SK-N-SH (cell line): ENCODE measurements at regions not wholly inside any gene's neighbourhood (a gene's known extent, or its start where the extent isn't known, plus 50 kb on each side); places are given as distances from the start of the nearest gene placed in this dataset.

ENCODE experiments used
- CTCF ChIA-PET: fragments of 300-600, 350-600 bp; formaldehyde crosslinking; extraction: SDS; loops from one replicate; lab custom pipeline; 2021; lab: Yijun Ruan, JAX
- POLR2A ChIA-PET: fragments of 350-600 bp; sonication (Branson Sonifier 250); formaldehyde crosslinking; extraction: SDS; loops from one replicate; lab custom pipeline; 2020; ENCODE audit warnings: antibody characterized with exemption, inconsistent platforms; lab: Yijun Ruan, JAX
- DNase-seq: peaks from one replicate; pipeline ENCODE4 v3.0.0; 2012
- H2AFZ ChIP-seq: fragments of 200-600 bp; sonication (generic); 2 replicates; pipeline ENCODE4 v1.8.1; 2016; ENCODE audit warnings: antibody characterized with exemption, mild to moderate bottlenecking, low read depth
- H3F3A ChIP-seq: fragments of 200-600 bp; sonication (generic); replicated peaks from 2 replicates; pipeline ENCODE3; 2016; ENCODE audit warnings: antibody characterized with exemption, mild to moderate bottlenecking; ENCODE audit not compliant: insufficient read depth
- H3K27ac ChIP-seq, 2 experiments: fragments of 200-500 bp in 1 of 2; fragments of 200-600 bp in 1 of 2; sonication (Bioruptor generic) in 1 of 2; sonication (generic), shearing (Covaris generic) in 1 of 2; 2 replicates each; pipeline versions ENCODE4 v1.5.1 to v1.6.1; 2014 to 2016; ENCODE audit warnings: low read depth in 2 of 2, inconsistent platforms in 1 of 2, low read length in 1 of 2, mild to moderate bottlenecking in 1 of 2, mixed read lengths in 1 of 2
- H3K27me3 ChIP-seq: fragments of 200-600 bp; sonication (generic), shearing (Covaris generic); 2 replicates; pipeline ENCODE4 v1.6.1; 2016; ENCODE audit warnings: mixed run types; ENCODE audit not compliant: insufficient read depth
- H3K36me3 ChIP-seq, 2 experiments: fragments of 200-500 bp in 1 of 2; fragments of 200-600 bp in 1 of 2; sonication (Bioruptor generic) in 1 of 2; sonication (generic) in 1 of 2; replicated peaks in 1 of 2; 2 replicates each; pipeline versions ENCODE3 to v1.5.1; 2014 to 2016; ENCODE audit warnings: low read length in 1 of 2, mild to moderate bottlenecking in 1 of 2; ENCODE audit not compliant: insufficient read depth in 2 of 2, control insufficient read depth in 1 of 2
- H3K4me1 ChIP-seq, 2 experiments: fragments of 200-500 bp in 1 of 2; fragments of 200-600 bp in 1 of 2; sonication (Bioruptor generic) in 1 of 2; sonication (generic), shearing (Covaris generic) in 1 of 2; 2 replicates each; pipeline versions ENCODE4 v1.5.1 to v1.6.1; 2014 to 2016; ENCODE audit warnings: low read depth in 1 of 2, low read length in 1 of 2, mixed run types in 1 of 2; ENCODE audit not compliant: insufficient read depth in 2 of 2, control insufficient read depth in 1 of 2
- H3K4me2 ChIP-seq: fragments of 200-600 bp; sonication (generic), shearing (Covaris generic); 2 replicates; pipeline ENCODE4 v1.6.1; 2017; ENCODE audit warnings: mixed run types
- H3K4me3 ChIP-seq, 2 experiments: fragments of 200-500 bp in 1 of 2; fragments of 200-600 bp in 1 of 2; sonication (Bioruptor generic) in 1 of 2; sonication (generic), shearing (Covaris generic) in 1 of 2; 2 replicates each; pipeline versions ENCODE4 v1.5.1 to v1.8.1; 2014 to 2016; ENCODE audit warnings: low read depth in 2 of 2, inconsistent platforms in 1 of 2, low read length in 1 of 2, mild to moderate bottlenecking in 1 of 2, mixed read lengths in 1 of 2, moderate library complexity in 1 of 2
- H3K79me2 ChIP-seq: fragments of 200-600 bp; sonication (generic); 2 replicates; pipeline ENCODE4 v1.8.1; 2017; ENCODE audit warnings: mild to moderate bottlenecking; ENCODE audit not compliant: insufficient read depth
- H3K9ac ChIP-seq: fragments of 200-600 bp; sonication (generic); 2 replicates; pipeline ENCODE4 v1.6.1; 2017; ENCODE audit warnings: mixed run types
- H3K9me2 ChIP-seq: fragments of 200-600 bp; sonication (generic); 2 replicates; pipeline ENCODE4 v1.6.1; 2017; ENCODE audit warnings: mixed run types
- H3K9me3 ChIP-seq: fragments of 200-600 bp; sonication (generic); 2 replicates; pipeline ENCODE4 v1.6.1; 2017; ENCODE audit warnings: mixed run types, mild to moderate bottlenecking, moderate library complexity
- H4K20me1 ChIP-seq: fragments of 200-600 bp; sonication (generic); 2 replicates; pipeline ENCODE4 v1.6.1; 2017; ENCODE audit warnings: mild to moderate bottlenecking, mixed run types; ENCODE audit not compliant: insufficient read depth
- CHD2 ChIP-seq: fragments of 150-350 bp; IDR thresholded peaks from 2 replicates; pipeline ENCODE4 v1.6.1; 2018; ENCODE audit warnings: low read length; ENCODE audit not compliant: partially characterized antibody
- ELF1 ChIP-seq: IDR thresholded peaks from 2 replicates; pipeline ENCODE4 v1.4.0; 2012
- EP300 ChIP-seq, 2 experiments: IDR thresholded peaks; 2 replicates each; pipeline versions ENCODE4 v1.4.0 to v1.6.1; 2012; ENCODE audit warnings: borderline replicate concordance in 1 of 2, low read depth in 1 of 2, low read length in 1 of 2
- GATA2 ChIP-seq: sonication (generic); formaldehyde crosslinking; IDR thresholded peaks from 2 replicates; pipeline ENCODE4 v1.5.0; 2020; ENCODE audit warnings: mild to moderate bottlenecking, missing genetic modification reagents
- IRF3 ChIP-seq: fragments of 150-350 bp; IDR thresholded peaks from 2 replicates; pipeline ENCODE4 v1.6.1; 2016; ENCODE audit warnings: mild to moderate bottlenecking, low read depth, low read length
- NRF1 ChIP-seq: IDR thresholded peaks from 2 replicates; pipeline ENCODE4 v1.6.1; 2012; ENCODE audit warnings: low read depth, mild to moderate bottlenecking, low read length
- RAD21 ChIP-seq: IDR thresholded peaks from 2 replicates; pipeline ENCODE4 v1.6.1; 2012; ENCODE audit warnings: mild to moderate bottlenecking, low read length
- REST ChIP-seq: IDR thresholded peaks from 2 replicates; pipeline ENCODE4 v1.6.1; 2012; ENCODE audit warnings: mild to moderate bottlenecking, low read depth, low read length, moderate library complexity
- RFX5 ChIP-seq: IDR thresholded peaks from 2 replicates; pipeline ENCODE4 v1.6.1; 2012; ENCODE audit warnings: mild to moderate bottlenecking, improper control_type of control experiment, low read length
- RXRA ChIP-seq: IDR thresholded peaks from 2 replicates; pipeline ENCODE4 v1.4.0; 2012; ENCODE audit warnings: low read depth, mild to moderate bottlenecking, borderline replicate concordance
- TCF12 ChIP-seq: IDR thresholded peaks from 2 replicates; pipeline ENCODE4 v1.4.0; 2012
- USF2 ChIP-seq: fragments of 150-350 bp; IDR thresholded peaks from 2 replicates; pipeline ENCODE4 v1.6.1; 2017; ENCODE audit warnings: antibody characterized with exemption, low read length, low read depth, borderline replicate concordance
- ZBTB33 ChIP-seq: IDR thresholded peaks from 2 replicates; pipeline ENCODE4 v1.4.0; 2012; ENCODE audit warnings: low read depth, borderline replicate concordance
- WGBS: methylation state at CpG from one replicate; pipeline ENCODE4 v1.1.6; 2017; ENCODE audit warnings: low lambda C conversion rate; 5-methylcytosine and 5-hydroxymethylcytosine counted together
- TF ChIP-seq, protein P1 (sequence below): IDR thresholded peaks from 2 replicates; pipeline ENCODE4 v1.4.0; 2012; ENCODE audit warnings: low read depth, borderline replicate concordance
- TF ChIP-seq, protein P2 (sequence below): fragments of 200-600 bp; sonication (generic); IDR thresholded peaks from 2 replicates; pipeline ENCODE4 v1.6.1; 2017; ENCODE audit warnings: antibody characterized with exemption, mild to moderate bottlenecking, moderate library complexity

DNA sequence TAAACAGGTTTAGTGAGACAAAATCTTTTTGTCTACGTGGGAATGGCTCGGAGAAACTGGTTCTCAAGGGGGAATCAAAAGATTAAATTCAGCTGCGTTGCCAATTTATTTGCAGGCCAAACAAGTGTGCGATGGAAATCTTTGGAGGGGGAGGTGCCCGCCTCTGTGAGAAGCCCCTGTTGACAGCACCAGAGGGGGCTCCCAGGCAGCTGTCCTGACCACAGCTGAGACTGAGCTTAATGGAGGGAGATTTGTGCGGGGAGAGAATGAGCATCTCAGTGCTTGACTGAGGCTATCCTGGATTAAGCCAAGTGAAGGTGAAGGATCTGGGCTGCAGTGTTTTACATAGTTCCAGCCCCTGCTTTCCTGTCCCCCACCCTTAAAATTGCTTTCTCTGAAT lies 169.7 kb downstream of the ATG4C start:
- Histone ChIP-seq H3K27me3 (no peaks in the 10 kb centered on the region; the same call in 1 of the 2 replicates), H3K9me3 (no peaks in the 10 kb centered on the region), H3K4me2 (no peak overlapping the region), H3K4me3 (no peak overlapping the region), H3K9ac (no peak overlapping the region), H4K20me1 (no peaks in the 10 kb centered on the region), H3K36me3 (no peaks in the 10 kb centered on the region), H3K9me2 (peaks cover 3% of the 10 kb centered on the region; the same call in 1 of the 2 replicates), H3F3A (no peaks in the 10 kb centered on the region), H3K27ac (no peak overlapping the region), H3K79me2 (no peaks in the 10 kb centered on the region), H3K4me1 (no peaks in the 10 kb centered on the region), H2AFZ (no peak overlapping the region)
- no peak for TF ChIP-seq RAD21
- TF ChIP-seq ZBTB33, result no peak
- no peak for TF ChIP-seq GATA2
- no peak for TF ChIP-seq RFX5
- no peak for TF ChIP-seq CHD2
- no peak for TF ChIP-seq ELF1
- no peak for TF ChIP-seq USF2
- TF ChIP-seq, protein P1, sequence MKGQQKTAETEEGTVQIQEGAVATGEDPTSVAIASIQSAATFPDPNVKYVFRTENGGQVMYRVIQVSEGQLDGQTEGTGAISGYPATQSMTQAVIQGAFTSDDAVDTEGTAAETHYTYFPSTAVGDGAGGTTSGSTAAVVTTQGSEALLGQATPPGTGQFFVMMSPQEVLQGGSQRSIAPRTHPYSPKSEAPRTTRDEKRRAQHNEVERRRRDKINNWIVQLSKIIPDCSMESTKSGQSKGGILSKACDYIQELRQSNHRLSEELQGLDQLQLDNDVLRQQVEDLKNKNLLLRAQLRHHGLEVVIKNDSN, result no peak
- TF ChIP-seq IRF3, result no peak
- TF ChIP-seq, protein P2, sequence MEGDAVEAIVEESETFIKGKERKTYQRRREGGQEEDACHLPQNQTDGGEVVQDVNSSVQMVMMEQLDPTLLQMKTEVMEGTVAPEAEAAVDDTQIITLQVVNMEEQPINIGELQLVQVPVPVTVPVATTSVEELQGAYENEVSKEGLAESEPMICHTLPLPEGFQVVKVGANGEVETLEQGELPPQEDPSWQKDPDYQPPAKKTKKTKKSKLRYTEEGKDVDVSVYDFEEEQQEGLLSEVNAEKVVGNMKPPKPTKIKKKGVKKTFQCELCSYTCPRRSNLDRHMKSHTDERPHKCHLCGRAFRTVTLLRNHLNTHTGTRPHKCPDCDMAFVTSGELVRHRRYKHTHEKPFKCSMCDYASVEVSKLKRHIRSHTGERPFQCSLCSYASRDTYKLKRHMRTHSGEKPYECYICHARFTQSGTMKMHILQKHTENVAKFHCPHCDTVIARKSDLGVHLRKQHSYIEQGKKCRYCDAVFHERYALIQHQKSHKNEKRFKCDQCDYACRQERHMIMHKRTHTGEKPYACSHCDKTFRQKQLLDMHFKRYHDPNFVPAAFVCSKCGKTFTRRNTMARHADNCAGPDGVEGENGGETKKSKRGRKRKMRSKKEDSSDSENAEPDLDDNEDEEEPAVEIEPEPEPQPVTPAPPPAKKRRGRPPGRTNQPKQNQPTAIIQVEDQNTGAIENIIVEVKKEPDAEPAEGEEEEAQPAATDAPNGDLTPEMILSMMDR, result no peak
- no peak for TF ChIP-seq REST
- no peak for TF ChIP-seq NRF1
- no peak for TF ChIP-seq EP300 (IDR thresholded peaks at IDR 0.05; ENCODE audit: borderline replicate concordance in 1 of 2, low read depth in 1 of 2, low read length in 1 of 2)
- TF ChIP-seq TCF12, result no peak
- TF ChIP-seq RXRA, result no peak
- WGBS, result 62% methylated on average over 6 of the region's 6 CpGs
- ChIA-PET POLR2A (no interaction called here), CTCF (interaction anchor here (2.6 kb wide), 1 partner anchor 9 kb away, joined by 13 read pairs; no protein-coding TSS in a partner anchor)
- DNase-seq, result no peak
